Left renal pelvis (tissue), 4 donors: ENCODE measurements at regions not wholly inside any gene's neighbourhood (a gene's known extent, or its start where the extent isn't known, plus 50 kb on each side); places are given as distances from the start of the nearest gene placed in this dataset.
A peak's percentile ranks its signal among the peaks of the same experiment; 100 is the strongest.

Experiments
- DNase-seq, 4 donors: peaks; one replicate each; pipeline ENCODE4 v3.0.0-alpha.2; 2013; ENCODE audit warnings: low read depth in 4 of 4, low spot score in 3 of 4

DNA sequence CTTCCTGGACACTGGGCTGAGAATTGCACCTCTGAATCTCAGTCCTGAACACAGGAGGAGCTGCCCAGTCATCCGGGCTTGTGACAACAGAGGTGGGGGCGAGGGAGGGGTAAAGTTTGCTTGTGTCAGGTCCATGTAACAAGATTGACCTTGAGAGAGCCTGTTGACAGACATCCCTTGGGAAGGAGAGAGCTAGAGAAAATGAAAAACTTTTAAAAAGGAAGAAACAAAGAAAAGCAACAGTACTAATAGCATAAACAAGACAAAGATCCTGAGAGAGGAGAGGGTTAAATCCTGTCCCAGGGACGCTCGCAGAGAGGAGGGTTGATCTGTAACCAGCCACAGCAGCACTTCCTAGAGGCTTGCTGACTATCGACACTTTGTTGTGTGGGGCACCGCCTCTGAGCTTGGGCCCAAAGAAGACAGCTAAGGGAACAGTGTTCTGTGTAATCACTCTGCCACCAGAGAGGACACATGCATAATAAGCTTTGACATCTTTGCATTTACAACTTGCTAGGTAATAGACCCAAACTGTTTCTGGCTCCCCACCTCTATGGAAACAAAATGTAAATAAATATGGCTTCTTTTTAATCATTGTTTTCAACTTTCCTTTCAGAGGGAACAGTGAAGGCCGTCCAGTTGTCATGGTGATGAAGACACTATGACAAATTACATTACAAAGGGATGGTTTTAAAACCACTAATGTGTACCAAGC is 363.7 kb downstream of the CSNK1G3 start:
- DNase-seq = no peak

DNA sequence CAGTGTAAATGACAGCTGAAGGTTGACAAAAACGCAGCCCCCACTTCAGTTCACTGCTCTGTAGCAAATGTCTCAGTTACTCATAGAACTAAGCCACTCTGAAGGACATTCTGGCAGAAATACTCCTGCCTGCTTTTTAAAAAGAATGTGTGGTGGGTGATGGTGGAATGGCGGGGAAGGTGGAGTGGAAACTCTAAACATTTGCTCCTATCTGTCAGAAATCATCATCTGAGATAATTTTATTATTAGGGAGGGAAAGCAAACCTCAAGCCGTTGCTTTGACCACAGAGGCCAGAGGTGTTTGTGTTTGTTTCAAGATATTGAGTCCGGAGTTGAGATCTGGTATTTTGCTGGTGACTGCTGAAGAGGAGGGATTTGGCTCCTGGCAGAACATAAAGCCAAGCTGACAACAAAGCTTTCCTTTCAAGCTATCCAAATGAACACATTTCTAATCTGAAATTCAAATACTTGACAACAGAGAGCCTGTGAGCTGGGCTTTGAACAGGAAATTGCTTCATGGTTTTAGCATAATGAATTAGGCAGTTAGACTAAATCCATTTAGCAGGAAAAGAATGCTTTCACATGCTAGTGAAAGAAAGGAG is 362.7 kb downstream of the CSNK1G3 start:
- no peak for DNase-seq

DNA sequence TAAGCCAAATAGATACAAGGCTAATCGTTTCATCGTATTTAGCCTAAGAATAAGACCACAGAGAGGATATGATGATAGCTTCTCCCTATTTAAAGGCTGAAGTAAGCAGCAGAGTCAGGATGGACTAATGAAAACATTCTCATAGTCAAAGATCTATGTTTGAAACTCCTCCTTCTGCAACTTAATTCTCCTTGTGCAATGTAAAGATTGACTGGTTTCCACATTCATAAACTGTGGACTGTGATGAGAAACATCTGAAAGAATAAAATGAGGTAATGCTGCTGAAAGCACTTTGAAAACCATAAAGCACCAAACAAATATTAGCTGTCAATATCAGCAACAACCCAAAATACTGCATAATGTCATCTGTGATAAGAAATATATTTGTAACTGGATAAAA is 361.9 kb downstream of the CSNK1G3 start:
- DNase-seq = no peak

DNA sequence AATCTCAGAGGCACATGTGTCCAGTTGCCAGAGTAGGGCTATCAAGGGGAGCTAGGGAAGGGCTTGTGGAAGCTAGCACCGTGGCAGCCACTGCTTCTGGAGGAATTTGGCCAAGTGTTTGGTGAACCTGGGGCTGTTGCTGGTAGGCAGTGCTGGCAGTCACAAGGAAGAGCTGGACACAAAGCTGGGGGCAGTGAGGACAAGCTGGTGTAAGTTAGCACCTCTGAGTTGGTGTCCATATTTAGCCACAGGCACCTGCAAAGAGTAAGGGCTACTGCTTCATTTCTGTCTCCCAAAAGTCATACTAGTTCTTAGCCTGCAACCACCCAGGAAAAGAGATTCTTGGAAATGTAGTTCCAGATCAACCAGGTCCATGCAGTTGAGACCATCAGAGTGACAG is 359.4 kb downstream of the CSNK1G3 start:
- no peak for DNase-seq

DNA sequence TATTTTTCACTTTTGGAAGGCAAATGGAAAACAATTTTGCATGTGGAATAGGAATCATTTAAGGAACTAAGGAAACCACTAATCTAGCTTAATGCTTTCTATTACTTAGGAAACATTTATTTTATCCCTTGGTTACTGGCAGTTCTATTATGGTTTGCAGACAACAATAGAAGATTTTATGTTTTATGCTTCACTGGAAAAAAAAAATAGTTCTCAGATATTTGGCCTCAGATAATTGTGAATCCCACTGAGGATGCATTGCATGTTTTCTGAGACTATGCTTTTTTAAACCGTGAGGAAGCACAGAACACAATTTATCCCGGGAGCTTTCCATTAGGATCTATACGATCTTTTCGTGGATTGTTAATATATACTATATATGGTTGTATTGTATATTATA is 356.9 kb downstream of the CSNK1G3 start:
- no peak for DNase-seq

DNA sequence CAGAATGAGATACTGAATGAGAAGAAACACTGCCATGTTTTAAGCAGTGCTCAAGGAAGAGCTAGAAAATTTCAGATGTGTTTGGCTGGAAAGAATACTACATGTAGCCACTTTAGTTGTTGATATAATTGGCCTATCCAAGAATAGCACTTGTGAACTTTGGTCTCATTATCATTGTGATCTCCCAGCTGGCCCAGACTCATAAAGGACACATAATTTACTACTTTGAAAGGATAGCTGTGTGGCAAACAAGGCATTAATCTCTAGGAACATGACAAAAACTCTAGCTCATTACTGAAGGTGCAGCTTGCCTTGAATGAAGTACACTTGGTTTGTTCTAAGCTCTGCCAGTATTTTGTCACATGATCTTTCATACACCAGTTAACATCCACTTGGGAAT is 356.3 kb downstream of the CSNK1G3 start:
- no peak for DNase-seq

DNA sequence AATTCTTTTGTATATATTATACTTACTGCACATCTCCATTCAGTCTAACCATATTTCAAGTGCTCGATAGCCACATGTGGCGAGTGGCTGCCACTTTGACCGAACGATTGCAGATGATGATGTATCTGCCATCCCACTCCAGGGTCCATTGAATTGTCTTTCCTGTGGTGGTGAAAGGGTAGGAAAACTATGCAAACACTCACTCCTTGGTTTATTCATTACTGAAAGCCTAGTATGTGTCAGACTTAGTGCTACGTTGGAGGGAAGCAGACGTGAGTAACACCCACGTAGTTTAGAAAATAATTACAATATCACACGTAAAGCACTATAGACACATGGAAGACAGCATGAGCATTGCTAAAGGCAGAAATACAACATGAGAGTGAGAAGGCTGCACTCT is 353.7 kb downstream of the CSNK1G3 start:
- no peak for DNase-seq

DNA sequence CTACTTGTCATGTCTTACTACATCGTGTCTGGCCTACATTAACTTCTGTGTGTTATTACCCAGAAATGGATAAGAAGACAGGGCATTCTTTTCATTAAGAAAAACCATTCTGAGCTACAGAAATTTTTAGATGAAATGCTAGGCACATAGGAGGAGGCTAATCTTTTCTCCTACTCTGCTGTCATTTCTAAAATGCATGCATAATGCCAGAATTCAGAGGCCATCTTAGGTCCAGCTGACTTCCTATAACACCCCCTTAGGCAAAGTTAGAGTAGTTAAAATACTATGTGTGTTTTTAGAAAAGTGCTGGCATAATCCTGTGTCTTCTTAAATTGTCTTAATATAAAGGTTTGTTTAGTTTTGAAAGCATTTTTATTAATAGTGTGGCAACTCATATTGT is 352.6 kb downstream of the CSNK1G3 start:
- no peak for DNase-seq

DNA sequence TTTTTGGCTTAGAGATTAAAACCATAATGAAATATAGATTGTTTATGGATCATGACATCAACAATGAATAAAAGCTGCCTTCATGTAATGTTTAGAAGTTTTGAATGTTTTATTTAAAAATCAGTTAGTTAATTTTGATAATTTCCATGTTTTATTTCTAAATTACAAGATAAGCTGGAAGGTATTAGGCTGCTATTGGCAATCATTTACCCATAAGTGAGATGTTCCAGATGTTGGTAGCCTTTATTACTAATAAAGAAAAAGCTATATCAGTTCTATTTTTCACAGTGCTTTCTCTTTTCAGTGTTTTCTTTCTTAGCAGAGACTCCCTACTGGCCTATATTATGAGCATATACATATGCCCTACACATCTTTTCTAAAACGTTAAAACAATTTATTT is 347.0 kb downstream of the CSNK1G3 start:
- no peak for DNase-seq

DNA sequence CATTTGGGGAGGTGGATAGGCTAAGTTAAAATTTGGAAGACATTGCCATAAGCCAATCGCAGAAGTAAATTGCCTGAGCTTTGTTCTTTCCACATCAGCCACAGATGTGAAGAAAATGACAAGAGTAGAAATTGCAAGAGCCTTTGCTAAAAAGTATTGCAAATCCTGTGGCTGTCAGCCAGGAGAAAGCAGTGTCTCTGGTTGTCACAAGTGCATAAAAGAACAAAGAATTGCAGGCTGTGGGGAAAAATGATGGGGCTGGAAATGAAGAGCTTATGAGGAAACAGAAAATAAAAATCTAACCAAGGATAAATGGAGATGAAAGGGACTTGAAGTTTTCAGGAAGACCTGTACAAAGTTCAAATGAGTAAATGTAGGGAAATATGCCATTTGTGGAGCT is 344.8 kb downstream of the CSNK1G3 start:
- no peak for DNase-seq

DNA sequence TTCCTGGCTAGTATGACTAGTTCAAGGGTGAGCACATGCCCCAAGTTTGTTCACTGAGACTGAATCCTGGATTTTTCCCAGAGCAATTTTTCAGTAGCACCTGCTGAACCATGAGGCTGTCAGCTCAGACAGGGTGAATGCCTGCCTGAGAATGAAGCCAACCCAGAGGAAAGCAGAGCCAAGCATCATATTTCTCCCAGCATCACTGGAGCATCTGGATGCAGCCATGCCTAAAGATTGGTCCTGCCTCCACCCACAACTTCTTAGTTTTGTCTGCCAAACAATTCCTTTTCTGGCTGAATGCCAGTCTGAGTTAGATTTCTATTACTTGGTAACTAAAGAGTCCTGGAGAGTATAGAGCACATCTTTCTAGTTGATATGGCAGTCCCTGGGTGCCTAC is 343.6 kb downstream of the CSNK1G3 start:
- no peak for DNase-seq

DNA sequence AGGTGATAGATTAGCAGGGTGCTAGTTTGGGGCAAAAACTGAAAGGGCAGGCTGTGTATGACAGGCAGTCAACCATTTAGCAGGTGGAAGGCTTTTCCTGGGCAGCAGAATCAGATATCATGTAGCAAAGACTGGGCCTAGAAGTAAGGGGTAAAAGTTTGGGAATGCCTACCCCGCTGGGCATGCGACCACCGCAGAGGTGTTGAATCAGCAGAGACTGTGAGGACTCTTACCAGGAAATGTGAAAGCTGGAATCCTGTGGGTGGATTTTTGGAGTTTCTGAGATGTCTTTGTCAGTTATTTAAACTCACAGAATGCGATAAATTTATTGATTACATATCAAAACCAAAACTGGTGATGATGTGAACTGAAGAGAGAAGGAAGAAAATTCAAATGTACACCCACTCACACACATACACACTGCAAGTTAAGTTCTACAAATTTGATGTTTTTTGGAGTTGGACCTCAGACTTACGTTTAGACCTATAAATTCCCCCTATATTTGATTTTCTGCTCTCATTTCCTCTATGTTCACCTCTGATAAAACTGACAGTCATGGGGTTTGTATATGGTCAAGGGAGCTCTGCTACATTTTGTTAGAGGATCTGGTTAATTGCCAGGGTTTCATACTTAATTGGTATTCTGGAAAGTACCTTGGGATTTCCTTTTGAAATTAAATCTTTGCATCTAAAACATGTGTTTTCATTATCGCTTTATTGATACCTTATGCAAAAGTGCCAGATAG is 333.6 kb downstream of the CSNK1G3 start:
- DNase-seq = no peak

DNA sequence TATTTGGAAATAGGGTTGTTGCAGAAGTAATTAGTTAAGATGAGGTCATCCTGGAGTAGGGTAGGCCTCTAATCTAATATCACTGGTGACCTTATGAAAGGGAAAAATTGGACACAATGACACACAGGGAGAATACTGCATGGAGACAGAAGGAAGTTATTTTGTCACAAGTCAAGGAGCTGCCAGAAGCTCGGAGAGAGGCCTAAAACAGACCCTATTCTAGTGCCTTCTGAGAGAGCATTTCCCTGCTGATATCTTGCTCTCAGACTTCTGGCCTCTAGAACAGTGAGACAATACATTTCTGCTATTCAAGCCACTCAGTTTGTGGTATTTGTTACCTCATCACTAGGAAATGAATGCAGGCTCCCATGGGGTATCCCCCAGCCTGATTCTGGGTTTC is 332.9 kb downstream of the CSNK1G3 start:
- no peak for DNase-seq

DNA sequence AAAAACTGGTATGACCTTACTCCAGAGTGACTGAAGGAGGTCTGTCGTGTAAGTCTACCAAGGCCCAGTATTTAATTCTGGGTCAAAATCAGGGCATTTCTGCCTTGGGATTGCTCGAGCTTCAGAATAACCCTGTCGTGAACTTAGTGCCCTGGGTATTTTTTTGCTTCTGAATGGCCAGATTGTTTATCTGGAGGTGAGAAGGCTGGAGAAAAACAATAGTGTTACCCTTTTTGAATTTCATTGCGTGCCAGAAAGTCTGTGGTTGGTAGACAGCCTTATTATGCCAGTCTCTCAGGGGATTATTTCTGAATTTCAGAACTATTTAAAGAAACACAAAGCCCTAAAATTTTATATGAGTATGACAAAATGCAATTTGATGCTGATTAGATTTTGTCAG is 323.4 kb downstream of the CSNK1G3 start:
- no peak for DNase-seq

DNA sequence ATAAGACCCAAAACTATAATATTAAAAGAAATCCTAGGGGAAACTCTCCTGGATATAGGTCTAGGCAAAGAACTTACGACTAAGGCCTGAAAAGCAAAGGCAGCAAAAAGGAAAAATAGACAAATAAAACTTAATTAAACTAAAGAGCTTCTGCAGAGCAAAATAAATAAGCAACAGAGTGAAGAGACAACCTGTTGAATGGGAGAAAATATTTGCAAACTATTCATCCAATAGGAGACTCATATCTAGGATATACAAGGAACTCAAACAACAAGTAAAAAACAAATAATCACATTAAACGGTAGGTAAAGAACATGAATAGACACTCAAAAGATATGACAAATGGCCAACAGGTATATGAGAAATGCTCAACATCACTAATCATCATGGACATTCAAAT is 318.6 kb downstream of the CSNK1G3 start:
- DNase-seq = no peak

DNA sequence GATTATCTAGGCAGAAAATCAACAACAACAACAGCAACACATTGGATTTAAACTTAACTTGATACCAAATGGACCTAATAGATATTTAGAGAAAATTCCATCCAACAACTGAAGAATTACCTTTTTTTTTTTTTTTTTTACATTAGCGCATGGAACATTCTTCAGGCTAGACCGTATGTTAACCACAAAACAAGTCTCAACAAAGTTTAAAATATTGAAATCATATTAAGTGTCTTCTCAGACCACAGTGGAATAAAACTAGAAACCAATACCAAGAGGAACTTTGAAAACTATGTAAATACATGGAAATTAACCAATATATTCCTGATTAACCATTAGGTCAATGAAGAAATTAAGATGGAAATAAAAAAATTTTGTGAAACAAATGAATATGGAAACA is 315.8 kb downstream of the CSNK1G3 start:
- no peak for DNase-seq

DNA sequence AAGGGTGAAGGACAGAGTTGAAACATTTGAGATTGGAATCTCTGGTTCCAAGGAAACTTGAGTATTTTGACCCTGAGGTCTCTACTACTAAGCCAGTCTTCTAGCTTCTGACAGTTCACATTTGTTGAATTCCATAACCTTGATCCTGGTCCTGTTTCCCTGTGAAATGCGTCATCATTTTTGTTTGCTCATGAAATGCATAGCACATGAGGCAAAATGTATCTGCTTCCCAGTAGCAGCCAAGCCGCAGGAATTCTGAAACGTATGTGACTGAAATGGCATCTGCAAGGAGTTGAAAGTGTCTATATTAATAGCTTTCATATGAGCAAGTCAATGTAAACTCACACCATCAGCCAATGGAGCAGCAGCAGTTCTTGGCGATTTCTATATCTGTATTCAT is 307.9 kb downstream of the CSNK1G3 start:
- DNase-seq = no peak

DNA sequence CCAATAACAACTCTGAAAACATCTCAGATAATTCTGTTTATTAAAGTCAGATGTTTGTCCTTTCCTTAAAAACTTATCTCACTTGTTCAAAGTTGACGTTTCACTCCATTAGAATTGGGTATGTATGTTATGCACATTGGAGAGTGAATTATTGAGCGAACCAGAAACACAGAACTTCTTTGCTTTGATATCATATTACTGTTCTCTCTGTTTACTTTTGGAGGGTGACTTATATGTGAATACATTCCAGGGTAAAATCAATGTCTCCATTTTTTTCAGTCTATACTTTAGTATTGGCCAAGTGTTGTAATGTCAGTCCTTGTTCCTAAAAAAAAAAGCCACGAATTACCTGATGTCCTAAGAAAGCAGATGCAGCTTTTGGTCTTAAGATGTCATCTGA is 307.4 kb downstream of the CSNK1G3 start:
- no peak for DNase-seq

DNA sequence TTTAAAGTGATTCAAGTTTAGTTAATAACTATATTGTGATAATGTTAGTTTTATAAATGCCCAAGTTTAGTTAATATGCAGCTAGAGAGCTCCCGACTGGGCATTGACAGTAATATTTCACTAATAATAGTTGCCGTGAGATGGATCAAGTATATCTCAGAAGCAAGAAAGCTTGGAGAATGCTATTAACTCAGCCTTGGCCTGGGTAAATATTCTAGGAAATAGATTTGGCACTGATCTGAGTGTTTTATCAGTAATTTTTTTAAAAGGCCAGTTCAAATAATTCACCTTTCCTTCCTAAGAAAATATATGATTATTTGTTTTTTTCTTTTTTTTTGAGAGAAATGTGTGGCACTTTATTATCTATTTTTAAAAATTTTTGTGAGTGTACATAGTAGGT is 305.3 kb downstream of the CSNK1G3 start:
- DNase-seq = no peak

DNA sequence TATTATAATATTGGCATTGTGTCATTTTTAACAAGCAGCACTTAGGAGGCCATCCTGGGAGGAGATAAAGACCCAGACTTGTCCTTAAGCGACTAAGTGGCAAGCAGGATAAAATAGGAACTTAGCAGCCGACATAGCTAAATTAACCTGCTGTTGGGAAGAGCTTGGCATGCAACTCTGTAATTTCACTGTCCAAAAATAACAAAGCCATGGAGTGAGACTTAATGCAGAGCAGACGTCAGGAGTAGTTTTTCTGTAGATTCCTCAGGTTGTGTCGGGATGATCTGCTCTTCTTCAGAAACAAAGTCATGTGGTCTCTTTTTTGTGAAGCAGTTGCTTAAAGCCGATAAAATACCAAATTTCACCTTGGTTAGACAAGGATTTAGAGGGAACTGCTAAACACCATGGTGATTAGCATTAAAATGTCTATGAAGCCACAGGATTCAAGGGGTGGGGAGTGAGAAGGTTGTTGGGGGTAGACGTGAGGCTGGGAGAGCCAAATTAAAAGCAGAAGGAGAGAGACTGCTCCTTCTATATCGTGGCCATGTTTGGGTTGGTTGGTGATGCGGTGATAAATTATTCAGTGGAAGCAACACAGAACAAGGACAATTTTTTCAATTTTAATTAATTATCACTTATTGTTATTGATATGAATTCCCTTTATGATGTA is 303.0 kb downstream of the CSNK1G3 start:
- DNase-seq = no peak

DNA sequence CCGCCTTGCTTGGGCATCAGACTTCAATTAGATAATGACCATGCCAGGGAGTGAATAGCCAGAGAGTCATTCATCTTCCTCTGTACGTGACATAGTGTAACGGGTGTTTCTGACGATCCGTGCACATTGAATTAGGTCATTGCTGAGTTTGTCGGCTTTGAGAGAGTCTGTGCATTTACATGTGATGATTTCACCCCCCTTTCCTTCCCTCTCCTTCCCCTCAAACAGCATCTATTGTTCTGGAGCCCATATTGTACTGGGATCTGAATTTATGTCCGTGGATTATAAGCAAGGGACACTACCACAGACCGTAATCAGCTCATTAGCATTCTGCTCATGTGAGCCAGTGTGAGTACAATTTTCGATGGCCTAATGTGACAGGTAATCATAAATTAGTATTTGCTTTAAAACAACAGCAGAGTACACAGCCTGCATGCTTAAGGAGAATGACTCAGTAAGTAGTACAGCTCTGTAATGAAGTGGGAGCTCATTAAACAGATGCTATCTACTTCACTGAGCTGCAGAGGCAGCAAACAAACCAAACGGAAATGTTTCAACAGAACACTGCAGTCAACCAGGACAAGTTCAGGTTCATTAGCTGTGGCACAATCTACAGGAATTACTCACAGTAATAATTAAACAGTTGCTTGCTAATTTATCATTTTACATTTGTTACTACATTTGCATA is 302.1 kb downstream of the CSNK1G3 start:
- DNase-seq = peak in 2 of 4 donors; percentile 51 to 54
